HG03571 (cell line): ENCODE measurements at regions not wholly inside any gene's neighbourhood (a gene's known extent, or its start where the extent isn't known, plus 50 kb on each side); places are given as distances from the start of the nearest gene placed in this dataset.
"Not testable (repeated sequence)": the region's sequence is repeated elsewhere in the genome, so short reads cannot be mapped to it uniquely, and the experiment has no call there.

Experiments
- ATAC-seq: cut with Tn5 transposase; IDR thresholded peaks from one replicate; pipeline ENCODE4 v1.9.1; 2021; ENCODE audit not compliant: unreplicated experiment

DNA sequence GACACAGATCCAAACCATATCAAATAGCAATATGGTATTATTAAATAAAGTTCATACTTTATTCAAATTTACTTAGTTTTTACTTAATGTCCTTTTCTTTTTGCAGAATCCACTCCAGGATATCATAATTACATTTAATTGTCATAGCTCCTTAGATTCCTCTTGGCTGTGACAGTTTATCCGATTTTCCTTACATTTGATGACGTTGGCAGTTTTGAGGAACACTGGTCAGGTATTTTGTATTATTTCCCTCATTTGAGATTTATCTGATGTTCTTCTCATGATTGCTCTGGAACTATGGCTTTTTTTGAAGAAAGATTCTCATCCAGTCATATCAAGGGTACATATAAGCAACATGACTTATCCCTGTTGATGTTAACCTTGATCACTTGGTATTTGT is 198.3 kb upstream of the STAC start:
- ATAC-seq: no peak

DNA sequence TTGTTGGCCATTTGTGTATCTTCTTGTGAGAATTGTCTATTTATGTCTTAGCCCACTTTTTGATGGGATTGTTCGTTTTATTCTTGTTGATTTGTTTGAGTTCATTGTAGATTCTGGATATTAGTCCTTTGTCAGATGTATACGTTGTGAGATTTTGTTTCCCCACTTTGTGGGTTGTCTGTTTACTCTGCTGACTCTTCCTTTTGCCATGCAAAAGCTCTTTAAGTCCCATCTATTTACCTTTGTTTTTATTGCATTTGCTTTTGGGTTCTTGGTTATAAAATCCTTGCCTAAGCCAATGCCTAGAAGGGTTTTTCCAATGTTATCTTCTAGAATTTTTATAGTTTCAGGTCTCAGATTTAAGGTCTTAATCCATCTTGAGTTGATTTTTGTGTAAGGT is 193.1 kb upstream of the STAC start:
- ATAC-seq: not testable (repeated sequence)

DNA sequence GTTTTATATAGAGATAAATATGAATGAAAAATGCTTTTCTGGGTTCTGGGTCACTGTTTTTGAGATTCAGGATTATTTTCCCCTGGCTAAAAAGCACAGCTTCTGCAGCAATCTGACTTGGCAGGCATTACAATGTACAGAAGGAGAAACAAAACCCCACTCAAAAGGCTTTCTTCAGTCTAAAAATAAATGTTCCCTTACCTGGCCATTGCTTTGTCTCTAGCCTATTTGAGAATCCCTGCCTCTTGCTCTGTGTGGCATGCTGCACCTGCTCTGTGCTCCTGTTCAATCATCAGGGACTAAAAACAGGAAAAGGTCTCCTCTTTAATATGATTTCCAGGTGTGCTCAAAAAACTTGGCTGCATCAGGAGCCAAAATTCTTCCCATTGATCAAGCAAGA is 187.4 kb upstream of the STAC start:
- no peak for ATAC-seq

DNA sequence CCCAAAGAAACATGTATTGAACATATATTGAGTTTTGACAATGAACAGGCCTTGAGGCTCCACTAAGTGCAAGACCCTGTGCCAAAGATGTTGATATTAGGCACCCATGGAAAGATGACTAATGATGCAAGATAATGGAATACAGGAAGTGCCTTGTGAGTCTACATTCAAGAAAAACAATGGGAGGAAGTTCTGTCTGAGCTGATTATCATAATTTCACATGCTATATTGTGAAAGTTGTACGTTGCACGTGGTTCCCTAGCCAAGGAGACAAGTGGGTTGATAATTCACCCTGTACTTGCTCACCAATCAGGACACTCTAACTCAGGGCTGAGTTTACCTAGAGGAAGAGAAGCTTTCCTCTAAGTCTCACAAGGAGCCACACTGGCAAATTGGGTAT is 186.9 kb upstream of the STAC start:
- no peak for ATAC-seq

DNA sequence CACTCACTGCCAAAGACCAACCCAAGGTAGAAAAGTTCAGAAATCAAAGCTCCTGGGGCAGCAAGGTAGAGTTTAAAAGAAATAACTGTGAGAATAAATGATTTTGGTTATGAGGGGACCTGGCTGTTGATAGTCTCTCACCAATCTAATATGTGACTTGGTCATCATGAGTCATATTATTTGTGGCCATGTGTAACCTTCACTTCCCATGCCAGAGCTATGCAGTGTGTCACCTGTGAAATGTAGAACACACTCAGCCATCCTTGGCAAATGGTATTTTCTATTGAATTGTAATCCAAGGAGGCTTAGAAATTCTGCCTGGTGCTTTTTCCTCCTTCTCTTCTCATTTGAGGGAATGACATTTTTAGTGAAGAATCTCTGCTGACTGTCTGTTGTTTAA is 184.2 kb upstream of the STAC start:
- ATAC-seq: no peak

DNA sequence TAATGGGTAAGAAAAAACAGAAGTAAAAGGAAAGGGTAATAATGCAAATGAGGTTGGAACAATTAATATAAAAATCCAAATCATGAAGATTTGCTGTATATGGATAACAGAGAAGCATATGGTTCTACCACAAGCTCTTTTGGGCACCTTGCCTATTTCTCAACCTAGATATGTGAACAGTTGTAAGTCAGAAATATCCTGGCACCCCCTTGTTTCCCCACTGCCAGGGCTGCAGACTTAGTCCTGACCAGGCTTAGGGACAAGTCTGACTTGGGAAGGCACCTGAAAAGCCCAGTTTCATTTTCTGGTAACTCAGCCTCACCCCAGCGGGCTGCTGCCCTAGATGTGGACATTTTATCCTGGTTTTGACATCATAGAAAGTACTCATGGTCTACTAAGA is 183.2 kb upstream of the STAC start:
- no peak for ATAC-seq

DNA sequence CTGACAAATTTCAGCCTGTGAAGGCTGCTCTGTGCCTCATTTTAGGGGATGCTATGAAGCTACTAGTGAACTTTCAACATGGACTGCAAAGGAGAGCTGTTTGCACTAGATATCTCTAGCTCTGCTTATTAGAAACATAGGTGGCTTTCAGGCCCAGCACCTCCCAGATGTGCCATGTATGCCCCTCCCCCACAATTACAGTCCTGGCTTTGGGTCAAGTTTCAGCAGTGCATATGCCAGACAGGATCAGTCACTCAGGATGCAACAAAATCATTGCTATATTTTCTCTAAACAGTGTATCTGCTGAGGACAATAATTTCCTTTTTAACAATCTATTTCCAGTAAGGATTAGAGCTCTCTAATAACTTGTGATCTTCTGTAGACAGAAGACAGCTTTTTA is 178.8 kb upstream of the STAC start:
- ATAC-seq: no peak

DNA sequence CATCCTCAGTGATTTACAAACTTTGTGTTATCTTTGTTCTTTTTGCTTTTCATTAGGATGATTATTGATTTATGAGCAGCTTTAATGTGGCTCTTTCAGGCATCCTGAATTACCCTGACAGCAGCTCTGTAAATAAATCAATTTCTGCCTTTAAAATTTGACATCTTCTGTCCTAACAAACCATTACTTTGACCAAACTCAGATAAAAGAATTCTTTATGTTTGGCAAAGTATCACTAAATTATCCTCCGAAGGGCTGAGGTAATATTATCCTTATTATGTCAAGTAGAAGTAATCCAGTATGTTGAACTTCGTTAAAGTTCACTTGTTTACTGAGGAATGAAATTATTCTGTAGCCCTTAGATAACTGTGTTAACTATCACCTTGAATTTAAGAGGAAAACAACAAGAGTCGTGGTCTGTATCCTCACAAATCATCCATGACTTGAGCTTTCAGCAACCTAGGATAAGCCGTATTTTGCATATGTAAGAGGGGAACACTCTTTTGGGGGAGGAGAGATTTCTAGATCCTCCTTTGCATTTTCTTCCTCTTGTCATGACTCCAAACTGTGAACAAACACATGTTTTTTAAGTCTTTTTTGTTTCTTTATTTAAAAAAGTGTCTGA is 173.2 kb upstream of the STAC start:
- no peak for ATAC-seq

DNA sequence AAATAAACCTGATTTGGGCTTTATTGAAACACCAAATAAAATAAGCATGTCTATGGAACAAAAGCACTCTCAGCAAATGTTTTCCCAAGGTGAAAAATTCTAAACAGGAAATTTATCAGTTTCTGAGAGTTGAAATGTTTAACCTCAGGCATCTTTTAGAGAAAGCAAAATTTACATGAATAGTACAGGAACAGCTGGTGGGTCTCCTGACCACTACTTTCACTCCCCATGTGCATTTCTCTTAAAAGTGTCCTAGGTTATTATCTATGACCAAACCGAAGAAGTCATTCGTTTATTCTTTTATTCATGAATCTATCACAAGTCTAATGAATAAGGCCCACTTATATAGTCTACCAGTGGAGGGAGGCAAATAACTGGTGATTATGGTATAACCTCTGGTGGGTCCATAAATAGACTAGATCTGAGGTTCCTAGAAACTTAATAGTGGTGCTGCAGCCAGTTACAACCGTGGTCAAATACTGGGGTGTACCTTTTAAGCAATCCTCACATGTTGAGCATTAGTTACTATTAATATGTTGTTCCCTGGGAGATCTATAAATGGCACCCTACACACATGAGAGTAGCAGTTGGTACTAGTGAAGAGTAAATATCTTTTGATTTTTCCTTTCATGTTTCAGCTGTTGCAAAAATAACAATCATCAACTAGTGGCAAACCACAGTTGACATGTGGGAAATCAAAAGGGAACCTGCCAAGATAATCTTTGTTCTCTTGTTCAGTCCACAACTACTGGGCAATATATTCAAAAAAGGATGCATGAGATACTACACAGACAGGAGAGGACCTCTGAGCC is 169.3 kb upstream of the STAC start:
- ATAC-seq: no peak

DNA sequence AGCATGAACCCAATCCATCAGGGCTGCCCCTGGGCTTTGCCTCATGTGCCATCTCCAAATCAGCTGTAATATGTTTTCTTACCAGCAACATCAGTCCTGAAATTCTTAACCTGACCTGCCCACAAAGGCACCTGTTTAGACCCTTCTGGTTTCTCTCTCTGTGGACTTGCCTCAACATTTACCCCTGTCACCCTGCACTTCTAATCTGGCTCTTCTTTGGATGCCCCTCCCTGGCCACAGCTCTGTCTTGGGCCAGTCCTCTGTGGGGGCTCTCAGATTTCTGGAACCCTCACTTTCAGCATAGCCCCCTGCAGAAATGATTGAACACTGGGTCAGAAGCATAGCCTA is 168.7 kb upstream of the STAC start:
- no peak for ATAC-seq

DNA sequence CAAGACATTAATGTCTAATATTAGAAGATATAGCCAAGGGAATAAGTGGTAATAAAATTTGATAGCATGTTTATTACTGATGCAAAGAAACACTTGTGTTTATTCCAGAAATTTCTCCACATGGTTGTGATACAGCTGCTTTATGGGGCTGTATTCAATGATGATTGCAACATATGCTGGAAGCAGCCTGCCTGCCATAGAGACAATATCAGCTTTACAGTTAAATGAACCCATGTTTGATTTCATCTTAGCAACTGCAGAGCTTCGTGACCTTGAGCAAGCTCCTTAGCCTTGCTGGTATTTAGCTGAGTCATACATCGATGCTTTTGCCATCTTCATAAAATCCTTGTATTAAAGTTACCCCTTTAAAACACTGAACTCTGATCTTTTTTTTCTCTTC is 168.1 kb upstream of the STAC start:
- ATAC-seq: no peak

DNA sequence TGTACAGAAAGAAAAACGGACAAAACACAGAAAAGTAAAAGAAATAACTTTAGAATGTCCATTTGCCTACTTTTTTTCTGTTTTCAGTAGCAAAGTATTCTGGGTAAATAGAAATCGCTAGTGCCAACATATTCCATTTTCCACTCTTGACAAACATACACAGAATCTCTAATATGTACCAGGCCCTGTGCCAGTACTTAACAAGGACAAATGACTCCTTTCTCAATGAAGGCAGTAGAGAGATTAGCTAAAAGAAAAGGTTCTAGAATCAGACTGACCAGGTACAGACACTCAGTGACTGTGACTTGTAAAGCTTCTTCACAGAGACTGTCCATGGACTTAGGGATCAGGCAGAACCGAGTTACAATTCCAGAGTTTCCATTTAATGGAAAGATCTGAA is 165.8 kb upstream of the STAC start:
- ATAC-seq: no peak

DNA sequence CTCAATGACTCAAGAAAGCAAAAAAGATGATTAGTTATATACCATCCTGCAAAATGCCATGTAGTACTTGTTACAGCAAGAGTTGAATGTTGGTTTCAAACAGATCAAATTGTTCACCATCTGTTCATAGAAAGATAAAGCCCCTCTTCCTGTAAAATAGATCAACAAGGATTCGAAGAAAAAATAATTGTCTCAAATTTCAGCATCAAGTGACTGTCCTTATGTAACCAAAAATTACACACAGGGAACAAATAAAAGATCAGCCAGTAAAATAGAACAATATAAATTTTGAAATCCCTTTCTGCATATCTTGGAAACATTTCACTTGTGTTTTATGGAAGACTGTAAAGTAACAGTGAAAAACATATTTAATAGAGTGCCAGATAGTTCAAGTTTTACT is 165.1 kb upstream of the STAC start:
- ATAC-seq: no peak

DNA sequence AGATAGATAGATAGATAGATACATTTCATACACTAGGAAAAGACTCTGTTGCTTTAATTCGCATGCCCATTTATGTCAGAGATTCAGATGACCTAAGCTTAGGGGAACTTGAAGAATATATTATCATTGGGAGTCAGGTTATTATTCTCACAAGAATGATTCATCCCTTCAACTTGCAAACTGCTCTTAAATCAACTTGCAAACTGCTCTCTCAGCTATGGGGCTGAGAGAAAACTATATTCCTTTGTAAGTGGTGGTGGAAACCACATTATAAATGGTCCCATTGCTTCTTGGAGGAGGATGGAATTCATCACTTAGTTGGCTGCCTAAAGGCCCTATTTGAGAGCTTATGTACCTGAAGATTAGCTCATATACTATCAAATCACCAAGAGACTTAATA is 160.9 kb upstream of the STAC start:
- ATAC-seq: no peak

DNA sequence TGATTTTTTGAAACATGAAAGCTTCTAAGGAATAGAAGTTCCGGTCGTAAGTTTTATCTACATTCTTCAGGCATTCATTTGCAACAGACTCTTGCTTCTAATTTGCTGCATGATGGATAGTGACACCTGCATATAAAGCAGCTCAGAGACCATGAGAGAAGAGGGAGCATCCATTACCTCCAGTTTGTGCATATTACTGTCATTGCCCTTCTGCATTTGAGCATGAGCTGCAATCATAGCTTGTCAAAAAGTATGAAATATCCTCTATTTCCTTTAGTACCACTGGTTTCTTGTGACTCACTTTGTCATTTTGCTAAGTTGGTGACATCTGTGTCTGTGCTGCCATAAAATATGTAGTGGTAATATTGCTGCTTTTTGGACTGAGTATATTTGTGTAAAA is 160.1 kb upstream of the STAC start:
- no peak for ATAC-seq

DNA sequence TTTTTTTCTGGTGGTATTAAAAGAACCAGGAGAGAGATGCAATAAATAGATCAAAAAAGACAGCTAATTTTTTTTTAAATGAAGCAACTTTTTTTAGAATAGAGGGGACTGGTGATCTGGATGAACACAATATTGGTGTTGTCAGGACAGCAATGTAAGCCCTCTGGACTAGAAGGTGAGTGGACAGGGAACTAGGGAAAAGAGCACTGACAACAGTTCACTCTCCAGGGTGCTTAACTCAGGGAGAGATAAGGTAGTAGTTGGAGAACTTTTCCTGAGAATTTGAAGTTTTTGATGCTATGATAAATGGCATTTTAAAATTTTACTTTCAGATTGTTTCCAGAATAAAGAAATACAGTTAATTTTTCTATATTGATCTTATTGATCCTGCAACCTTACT is 158.3 kb upstream of the STAC start:
- ATAC-seq: no peak

DNA sequence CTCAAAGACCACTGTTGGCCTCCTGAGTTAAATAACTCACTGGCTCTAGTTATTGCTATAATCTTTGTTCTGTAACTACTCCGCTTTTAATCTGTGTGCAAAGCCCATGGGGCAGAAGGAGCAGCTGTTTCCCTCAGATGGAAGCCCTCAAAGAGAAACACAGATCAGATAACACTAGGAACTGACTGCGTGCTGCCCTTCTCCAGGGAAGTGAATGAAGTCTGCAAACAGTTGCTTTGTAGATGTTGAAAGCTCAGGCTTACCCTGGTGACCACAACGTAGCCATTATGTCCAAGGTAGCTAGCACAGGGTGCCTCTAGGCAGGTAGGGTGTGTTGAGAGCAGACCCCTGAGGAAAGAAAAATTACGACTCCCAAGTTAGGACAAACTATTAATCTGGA is 152.3 kb upstream of the STAC start:
- ATAC-seq: no peak

DNA sequence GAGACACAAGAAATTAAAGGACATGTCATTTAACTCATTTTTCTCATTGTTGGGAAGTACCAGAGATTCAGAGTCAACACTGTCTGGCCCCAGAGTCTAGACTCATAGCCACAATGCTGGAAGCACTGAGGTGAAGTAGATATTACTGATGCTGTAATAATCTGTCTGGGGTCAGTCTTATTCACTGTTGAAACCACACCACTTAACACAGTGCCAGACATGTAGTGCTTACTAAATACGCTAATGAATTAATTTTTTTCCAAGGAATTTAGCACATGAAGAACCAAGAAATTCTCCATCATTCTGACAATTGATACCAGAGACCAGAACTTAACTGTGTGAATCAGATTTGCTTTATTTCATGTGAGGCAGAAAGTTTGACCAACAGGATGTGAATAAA is 150.8 kb upstream of the STAC start:
- ATAC-seq: no peak

DNA sequence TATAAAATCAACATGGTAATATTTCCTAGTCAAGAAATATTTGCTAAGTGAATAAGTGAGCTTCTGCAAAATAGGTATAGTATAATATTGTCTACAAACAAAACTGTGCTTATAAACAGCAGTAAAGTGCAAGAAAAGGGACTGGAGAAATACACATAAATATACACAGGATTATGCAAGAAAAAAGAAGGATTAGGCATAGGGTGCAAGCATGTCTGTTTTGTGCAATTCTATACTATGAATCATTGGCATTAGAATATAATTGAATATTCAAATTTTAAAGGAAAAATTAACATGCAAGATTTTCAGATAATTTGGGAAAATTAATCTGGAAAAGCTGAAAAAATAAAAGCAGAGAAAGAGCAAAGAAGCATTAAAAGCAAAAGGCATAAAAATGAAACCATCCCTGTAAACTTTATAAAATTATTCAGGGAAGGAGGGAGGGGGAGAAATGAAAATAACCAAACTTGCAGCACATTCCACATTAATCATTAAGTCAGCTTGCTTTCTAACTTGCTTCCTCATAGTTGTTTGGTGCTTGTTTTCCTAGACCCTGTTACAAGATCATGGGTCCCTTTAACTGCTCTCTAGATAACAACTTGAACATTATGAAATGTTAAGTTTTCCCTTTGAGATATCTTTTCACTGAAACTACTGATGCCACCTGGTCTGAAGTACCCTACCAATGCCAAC is 147.4 kb upstream of the STAC start:
- ATAC-seq: no peak

DNA sequence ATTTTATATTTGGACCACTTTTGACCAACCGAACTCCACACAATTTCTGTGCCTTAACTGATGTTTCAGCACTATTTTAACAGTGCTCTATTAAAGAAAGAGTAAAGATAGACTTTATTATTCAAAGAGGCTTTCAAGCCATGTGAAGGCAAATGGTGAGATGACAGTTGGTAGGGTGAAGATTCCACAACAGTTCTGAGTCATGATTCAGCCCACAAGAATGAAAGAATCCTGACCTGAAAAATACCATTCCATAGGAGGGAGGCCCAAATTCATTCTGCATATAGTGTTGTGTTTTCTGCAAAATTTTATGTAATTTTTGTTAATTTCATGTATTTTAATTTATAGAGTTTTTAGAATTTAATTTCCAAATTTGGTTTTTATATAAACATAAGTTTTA is 135.6 kb upstream of the STAC start:
- ATAC-seq: no peak

DNA sequence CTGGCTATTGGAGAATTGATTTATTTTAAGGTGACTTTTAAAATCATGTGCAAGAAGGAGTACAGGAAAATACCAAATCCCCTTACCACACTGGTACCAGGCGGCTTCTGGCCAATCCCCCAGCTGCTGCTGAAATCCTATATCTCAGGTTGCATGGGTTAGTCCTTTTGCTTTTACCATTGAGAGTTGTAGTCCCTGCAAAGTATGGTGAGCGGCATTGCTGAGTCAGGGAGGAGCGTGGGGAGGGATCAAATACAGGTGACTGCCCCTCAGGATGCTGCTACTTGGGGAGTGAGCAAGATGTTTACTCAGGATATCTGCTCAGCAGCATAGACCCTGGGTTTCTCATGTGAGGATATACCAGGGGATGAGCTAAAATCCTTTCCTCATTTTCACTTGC is 131.9 kb upstream of the STAC start:
- no peak for ATAC-seq

DNA sequence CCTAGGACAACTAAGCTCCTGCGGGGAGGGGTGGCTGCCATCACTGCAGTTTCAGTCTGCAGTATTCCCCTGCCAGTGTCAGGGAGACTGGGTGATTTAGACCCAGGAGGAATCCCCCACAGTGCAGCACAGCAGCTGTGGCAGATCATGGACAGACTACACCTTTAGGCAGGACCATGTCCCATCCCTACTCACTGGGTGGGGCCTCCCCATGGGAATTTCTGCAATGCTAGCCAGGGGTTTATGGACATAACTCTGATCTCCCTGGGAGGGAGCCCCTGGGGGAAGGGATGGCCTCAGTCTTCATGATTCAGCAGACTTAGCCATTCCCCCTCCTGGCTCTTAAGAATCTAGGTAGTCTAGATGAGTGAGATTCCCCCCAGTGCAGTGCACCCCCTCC is 130.1 kb upstream of the STAC start:
- no peak for ATAC-seq
